Ascending aorta (tissue), 2 donors: ENCODE measurements at regions not wholly inside any gene's neighbourhood (a gene's known extent, or its start where the extent isn't known, plus 50 kb on each side); places are given as distances from the start of the nearest gene placed in this dataset.

Experiments
- DNase-seq, 2 donors: peaks; one replicate each; pipeline ENCODE4 v3.0.0-alpha.2; 2019; ENCODE audit warnings: low spot score in 2 of 2
- H3K27ac ChIP-seq, 2 donors: fragments of 200-600 bp; sonication (generic); one replicate each; pipeline ENCODE4 v1.5.1; 2016 to 2017; ENCODE audit warnings: mild to moderate bottlenecking in 1 of 2
- H3K27me3 ChIP-seq: fragments of 200-600 bp; sonication (generic); one replicate; pipeline ENCODE4 v1.5.1; 2017
- H3K36me3 ChIP-seq, 2 donors: fragments of 200-600 bp; sonication (generic); one replicate each; pipeline ENCODE4 v1.5.1; 2016
- H3K4me1 ChIP-seq, 2 donors: fragments of 200-600 bp; sonication (generic); one replicate each; pipeline ENCODE4 v1.5.1; 2016 to 2017; ENCODE audit warnings: mild to moderate bottlenecking in 1 of 2
- H3K4me3 ChIP-seq, 2 donors: fragments of 200-600 bp; sonication (generic); one replicate each; pipeline ENCODE4 v1.5.1; 2016 to 2017; ENCODE audit warnings: mild to moderate bottlenecking in 1 of 2
- H3K9me3 ChIP-seq, 2 donors: fragments of 200-600 bp; sonication (generic); one replicate each; pipeline ENCODE4 v1.5.1; 2016
- intact Hi-C: fragments of 100-400 bp; cut with DNase I; formaldehyde crosslinking; loops from one replicate; pipeline ENCODE4 v1.15.1; 2023
- TF ChIP-seq, protein P1 (sequence below), 3 experiments: fragments of 200-600 bp in 2 of 3; fragments of 450-650 bp in 1 of 3; sonication (generic) in 2 of 3; IDR thresholded peaks; one replicate each; pipeline ENCODE4 v1.5.1; 2016 to 2019; ENCODE audit warnings: antibody characterized with exemption in 3 of 3, mild to moderate bottlenecking in 1 of 3, moderate library complexity in 1 of 3

DNA sequence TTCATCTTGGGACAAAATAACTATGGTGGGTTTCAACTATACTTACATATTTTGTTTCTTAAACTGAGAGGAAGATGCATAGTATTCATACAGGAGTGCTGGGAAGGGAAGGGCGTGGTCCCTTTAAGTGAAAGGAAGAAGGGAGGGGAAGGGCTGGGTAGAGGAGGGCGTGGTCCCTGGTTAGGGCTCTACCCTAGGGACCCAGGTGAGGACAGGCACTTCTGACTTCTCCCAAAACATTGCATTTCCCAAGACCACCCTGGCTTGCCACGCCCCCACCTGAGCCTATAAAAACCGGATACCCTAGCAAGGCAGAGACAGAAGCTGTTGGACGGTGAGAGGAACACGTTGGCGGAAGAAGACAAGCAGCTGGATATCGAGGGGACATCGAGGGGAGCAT lies 157.6 kb upstream of the PLXNA4 start:
- H3K27me3 ChIP-seq: no peaks in the 10 kb centered on the region
- H3K27ac ChIP-seq: no peak overlapping the region
- TF ChIP-seq, protein P1, sequence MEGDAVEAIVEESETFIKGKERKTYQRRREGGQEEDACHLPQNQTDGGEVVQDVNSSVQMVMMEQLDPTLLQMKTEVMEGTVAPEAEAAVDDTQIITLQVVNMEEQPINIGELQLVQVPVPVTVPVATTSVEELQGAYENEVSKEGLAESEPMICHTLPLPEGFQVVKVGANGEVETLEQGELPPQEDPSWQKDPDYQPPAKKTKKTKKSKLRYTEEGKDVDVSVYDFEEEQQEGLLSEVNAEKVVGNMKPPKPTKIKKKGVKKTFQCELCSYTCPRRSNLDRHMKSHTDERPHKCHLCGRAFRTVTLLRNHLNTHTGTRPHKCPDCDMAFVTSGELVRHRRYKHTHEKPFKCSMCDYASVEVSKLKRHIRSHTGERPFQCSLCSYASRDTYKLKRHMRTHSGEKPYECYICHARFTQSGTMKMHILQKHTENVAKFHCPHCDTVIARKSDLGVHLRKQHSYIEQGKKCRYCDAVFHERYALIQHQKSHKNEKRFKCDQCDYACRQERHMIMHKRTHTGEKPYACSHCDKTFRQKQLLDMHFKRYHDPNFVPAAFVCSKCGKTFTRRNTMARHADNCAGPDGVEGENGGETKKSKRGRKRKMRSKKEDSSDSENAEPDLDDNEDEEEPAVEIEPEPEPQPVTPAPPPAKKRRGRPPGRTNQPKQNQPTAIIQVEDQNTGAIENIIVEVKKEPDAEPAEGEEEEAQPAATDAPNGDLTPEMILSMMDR (IDR thresholded peaks at IDR 0.05): no peak
- no peaks in the 10 kb centered on the region for H3K9me3 ChIP-seq
- H3K4me3 ChIP-seq: no peak overlapping the region
- no peak for DNase-seq
- no peaks in the 10 kb centered on the region for H3K4me1 ChIP-seq
- H3K36me3 ChIP-seq: no peaks in the 10 kb centered on the region
- intact Hi-C loops: no loop called here

GRCh38 chr7:132732321-132732865 lies 156.1 kb upstream of the PLXNA4 start:
- TF ChIP-seq, protein P1 (IDR thresholded peaks at IDR 0.05): no peak
- intact Hi-C loops: no loop called here
- Histone ChIP-seq H3K27ac (no peak overlapping the region), H3K27me3 (no peaks in the 10 kb centered on the region), H3K9me3 (no peaks in the 10 kb centered on the region), H3K4me3 (no peak overlapping the region), H3K4me1 (no peaks in the 10 kb centered on the region), H3K36me3 (no peaks in the 10 kb centered on the region)
- no peak for DNase-seq

- H3K36me3 ChIP-seq: no peaks in the 10 kb centered on the region
- no peaks in the 10 kb centered on the region for H3K9me3 ChIP-seq
- no peaks in the 10 kb centered on the region for H3K4me1 ChIP-seq
- TF ChIP-seq, protein P1 (IDR thresholded peaks at IDR 0.05): no peak
- H3K27ac ChIP-seq: no peak overlapping the region
- no peak overlapping the region for H3K4me3 ChIP-seq
- H3K27me3 ChIP-seq: no peaks in the 10 kb centered on the region
- no peak for DNase-seq
- intact Hi-C loops: no loop called here
Observed at GRCh38 chr7:132730105-132730504, 153.8 kb upstream of the PLXNA4 start.

GRCh38 chr7:132723506-132724081 lies 147.3 kb upstream of the PLXNA4 start:
- H3K27ac ChIP-seq: no peak overlapping the region
- no peaks in the 10 kb centered on the region for H3K27me3 ChIP-seq
- H3K9me3 ChIP-seq: no peaks in the 10 kb centered on the region
- intact Hi-C loops: no loop called here
- no peaks in the 10 kb centered on the region for H3K4me1 ChIP-seq
- TF ChIP-seq, protein P1 (IDR thresholded peaks at IDR 0.05): no peak
- H3K4me3 ChIP-seq: no peak overlapping the region
- H3K36me3 ChIP-seq: no peaks in the 10 kb centered on the region
- DNase-seq: no peak

DNA sequence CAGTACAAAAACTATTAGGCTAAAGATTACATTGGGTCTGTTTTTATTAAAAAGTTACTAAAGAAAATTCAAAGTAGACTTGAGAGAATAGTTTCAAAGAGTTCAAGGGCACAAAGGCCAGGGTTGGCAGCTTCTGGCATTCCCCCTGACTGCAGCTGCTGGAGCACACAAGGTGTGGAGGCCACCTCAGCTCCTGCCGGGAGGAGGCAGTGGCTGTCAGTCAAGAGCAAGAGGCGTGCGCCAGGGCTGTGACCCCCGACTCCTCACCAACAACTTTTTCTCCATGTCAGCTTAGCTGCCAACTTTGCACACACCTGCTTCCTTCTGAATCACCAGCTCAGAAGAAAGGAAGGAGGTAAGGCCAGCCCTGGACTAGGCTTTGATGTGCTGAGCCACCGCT lies 144.6 kb upstream of the PLXNA4 start:
- H3K4me1 ChIP-seq: no peaks in the 10 kb centered on the region
- H3K9me3 ChIP-seq: no peaks in the 10 kb centered on the region
- DNase-seq: no peak
- intact Hi-C loops: no loop called here
- H3K27ac ChIP-seq: no peak overlapping the region
- no peaks in the 10 kb centered on the region for H3K36me3 ChIP-seq
- H3K27me3 ChIP-seq: no peaks in the 10 kb centered on the region
- TF ChIP-seq, protein P1 (IDR thresholded peaks at IDR 0.05): no peak
- no peak overlapping the region for H3K4me3 ChIP-seq

GRCh38 chr7:132713893-132714292 lies 137.6 kb upstream of the PLXNA4 start:
- Histone ChIP-seq H3K27ac (no peak overlapping the region), H3K36me3 (no peaks in the 10 kb centered on the region), H3K9me3 (no peaks in the 10 kb centered on the region), H3K4me3 (no peak overlapping the region), H3K4me1 (no peaks in the 10 kb centered on the region), H3K27me3 (no peaks in the 10 kb centered on the region)
- TF ChIP-seq, protein P1 (IDR thresholded peaks at IDR 0.05): no peak
- no peak for DNase-seq
- intact Hi-C loops: no loop called here
